Renal cortex interstitium (tissue), 11 donors: ENCODE measurements at regions not wholly inside any gene's neighbourhood (a gene's known extent, or its start where the extent isn't known, plus 50 kb on each side); places are given as distances from the start of the nearest gene placed in this dataset.
"Not testable (repeated sequence)": the region's sequence is repeated elsewhere in the genome, so short reads cannot be mapped to it uniquely, and the experiment has no call there.

Experiments
- DNase-seq, 11 donors: peaks; one replicate each; pipeline ENCODE4 v3.0.0-alpha.2; 2013; ENCODE audit warnings: low read depth in 9 of 11, low spot score in 4 of 11; ENCODE audit errors: extremely low read depth in 1 of 11

DNA sequence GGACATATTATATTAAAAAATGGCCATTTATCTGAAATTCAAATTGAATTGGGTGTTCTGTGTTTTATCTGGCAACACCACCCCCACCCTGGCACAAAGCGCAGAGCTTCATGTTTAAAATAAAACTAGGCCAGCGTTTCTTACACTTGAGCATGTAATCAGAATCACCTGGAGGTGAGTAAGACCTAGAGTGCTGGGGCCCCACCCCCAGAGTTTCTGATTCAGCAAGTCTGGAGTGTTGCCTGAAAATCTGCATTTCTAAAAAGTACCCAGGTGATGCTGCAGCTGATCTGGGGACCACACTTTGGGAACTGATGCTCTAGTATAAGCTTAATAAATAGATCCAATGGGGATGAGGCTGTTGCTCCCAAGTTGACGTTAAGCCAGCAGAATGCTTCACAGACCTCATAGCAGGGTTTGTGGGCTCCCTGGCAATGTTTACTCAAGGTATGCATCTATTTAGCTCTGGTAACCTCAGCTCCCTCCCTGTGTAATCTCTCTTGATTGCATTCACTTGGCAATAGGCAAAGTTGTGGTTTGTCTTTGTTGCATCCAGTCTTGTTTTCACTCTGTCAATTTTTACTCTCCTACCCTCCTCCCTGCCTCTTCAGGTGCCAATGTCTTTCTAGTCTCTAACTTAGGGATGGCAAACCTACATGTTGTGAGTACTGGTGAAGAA is 99.8 kb upstream of the TEX13D start:
- DNase-seq, result no peak

DNA sequence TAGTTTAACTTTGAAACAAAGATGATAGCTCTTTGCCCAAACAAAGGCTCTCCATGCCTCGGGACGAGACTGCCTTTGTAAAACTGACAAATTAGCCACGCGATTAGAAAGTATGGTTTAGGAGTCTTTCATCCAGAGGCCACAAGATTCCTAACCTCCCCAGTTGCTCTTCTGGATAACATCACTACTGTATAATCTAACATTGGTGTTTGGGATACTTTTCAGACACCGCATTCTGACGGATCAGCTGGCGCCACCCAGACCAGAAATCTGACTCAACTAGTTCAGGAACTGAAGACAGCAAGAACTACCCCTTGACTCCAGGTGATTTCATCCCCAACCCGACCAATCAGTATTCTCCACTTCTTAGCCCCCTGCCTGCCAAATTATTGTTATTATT is 98.1 kb upstream of the TEX13D start:
- DNase-seq, result no peak

DNA sequence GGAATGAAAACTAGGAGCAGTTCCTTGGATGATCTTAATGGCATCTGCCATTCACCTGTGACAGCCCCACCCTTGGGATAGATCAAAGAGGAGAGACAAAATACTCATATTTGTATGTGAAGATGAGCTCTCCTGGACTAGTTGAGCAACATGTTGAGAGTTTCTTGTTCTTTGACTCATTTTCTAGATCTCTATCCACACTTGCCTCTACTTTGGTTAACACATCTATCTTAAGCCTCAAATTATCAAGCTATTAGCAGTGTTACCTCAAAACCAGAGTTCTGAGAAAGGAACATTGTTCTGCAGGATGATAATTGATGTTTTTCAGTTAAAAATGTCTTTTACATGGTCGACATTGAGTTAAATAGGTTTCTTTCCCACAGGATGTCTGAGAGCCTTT is 94.2 kb upstream of the TEX13D start:
- DNase-seq, result no peak

DNA sequence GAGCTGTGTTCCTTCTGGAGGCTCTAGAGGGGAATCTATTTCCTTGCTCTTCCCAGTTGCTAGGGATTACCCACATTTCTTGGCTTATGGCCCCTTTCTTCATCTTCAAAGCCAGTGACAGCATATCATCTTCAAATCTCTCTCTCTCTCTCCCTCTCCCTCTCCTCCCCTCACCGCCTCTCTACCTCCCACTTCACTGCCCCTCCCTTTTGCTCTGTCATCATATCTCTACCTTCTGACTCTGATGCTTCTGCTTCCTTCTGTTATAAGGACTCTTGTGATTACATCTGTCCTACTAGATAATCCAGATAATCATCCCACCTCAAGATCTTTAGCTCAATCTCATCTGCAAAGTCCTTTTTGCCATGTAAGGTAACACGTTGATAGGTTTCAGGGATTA is 93.1 kb upstream of the TEX13D start:
- no peak for DNase-seq

DNA sequence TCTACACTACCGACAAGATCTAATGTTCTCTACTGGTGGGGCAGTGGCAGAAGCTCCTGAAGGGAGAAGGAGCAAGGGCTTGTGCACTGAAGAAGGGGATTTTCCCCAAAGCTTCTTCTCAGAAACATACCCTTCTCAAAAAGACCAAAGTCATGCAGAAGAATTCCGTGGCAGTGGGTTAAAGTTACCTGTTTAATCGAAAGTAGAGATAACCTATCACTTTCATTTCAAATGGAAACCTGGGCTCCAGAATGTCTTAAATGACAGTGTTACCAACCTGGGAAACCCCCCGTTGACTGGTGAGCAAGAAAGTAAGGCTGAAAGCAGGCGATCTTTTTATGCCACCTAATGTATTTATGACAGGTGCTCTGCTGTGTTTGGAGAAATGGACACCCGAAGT is 92.5 kb upstream of the TEX13D start:
- no peak for DNase-seq

DNA sequence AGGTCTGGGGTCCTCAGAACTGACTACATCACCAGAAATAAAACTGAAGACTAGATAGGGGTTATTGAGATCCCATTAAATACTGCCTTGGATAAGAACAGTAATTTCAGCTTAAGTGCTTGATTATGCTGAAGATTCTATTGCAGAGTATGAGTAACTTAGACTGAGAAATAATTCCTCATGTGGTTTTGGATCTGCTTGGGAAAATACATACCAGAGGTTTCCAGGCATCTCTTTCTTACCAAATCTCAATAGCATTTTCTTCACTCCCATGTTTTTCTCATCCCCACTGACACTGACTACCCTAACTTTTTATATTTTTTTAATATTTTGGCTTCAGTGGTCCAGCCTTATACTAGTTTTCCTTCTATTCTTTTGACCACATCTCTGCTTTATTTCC is 92.0 kb upstream of the TEX13D start:
- DNase-seq, result no peak

DNA sequence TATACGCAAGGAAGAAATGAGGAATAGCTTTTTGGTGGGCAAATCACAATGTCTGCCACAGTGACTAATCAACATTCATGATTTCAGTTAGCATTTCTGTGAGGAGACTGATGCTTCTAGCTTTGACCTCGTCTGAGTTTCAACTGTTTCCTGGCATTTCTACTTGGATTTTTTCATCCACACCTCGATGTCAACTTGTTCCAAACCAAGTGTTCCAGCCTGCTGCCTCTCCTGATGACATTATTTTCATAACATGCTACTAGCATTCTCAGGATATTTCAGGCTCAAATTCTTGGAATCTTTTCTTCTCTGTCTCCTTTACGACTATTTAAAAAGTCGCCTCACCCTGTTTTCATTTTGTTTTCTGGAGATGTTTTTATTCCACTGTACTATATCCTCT is 90.3 kb upstream of the TEX13D start:
- no peak for DNase-seq

DNA sequence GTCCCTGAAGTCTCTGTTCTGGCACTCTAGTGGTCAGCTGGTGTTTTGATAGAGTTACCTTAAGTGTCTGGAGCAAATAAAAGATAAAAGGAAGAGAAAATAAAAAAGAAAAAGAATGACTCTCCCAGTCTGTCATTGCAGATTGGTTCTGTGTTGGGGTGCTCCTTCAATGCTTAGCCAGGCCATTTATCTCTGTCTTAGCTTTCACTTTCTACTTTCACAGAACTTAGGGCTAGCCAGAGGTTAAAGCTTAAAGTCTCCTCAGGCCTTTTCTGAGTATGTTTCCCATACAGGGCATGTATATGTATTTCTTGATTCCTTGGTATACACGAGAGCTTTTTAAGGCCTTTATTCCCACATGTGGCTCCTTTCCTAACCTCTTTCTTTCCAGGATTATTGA is 83.1 kb upstream of the TEX13D start:
- no peak for DNase-seq

DNA sequence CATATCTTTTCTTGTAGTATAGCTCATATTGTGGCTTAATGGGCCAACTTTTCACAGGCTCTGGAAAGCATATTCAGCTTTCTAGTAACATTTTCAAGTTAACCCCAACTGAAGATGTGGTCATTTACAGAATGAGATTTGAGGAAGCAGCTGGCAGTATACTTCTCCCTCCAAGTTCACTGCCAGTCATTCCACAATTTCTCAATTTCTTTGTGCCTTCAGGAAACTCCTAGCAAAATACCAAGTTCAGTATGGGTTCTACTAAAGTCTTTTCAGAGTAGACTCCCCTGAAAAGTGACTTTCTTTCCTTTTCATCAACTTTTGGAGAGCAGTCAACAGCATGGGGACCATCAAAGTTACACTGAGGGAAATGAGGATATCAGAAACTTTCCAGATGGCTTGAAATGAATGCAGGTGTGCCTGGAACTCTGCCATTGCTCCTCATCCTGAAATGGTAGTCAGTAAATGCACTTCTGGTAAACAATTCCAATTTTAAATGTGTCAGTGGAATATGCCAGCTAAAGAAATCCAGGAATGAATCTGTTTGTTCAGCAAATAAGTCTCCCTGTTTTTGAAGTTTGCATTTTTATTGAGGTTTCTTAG is 81.5 kb upstream of the TEX13D start:
- no peak for DNase-seq

DNA sequence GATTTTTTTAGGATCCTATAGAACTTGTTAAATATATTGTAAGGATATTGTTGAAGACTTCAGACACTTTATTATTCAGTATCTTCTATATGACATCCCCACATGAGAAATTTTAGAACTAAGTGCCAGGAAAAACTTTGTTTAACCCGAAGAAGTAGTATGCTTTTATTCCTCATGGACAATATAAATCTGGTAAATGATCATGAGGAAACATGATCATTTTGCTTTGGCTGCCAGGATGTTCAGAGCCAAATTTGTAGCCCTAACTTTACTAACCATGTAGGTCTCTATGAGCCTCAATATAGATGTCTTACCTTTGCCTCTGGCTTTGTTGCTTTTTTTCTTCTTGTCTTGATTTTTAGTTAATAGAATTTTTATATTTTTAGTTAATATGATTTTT is 77.8 kb upstream of the TEX13D start:
- DNase-seq, result no peak

DNA sequence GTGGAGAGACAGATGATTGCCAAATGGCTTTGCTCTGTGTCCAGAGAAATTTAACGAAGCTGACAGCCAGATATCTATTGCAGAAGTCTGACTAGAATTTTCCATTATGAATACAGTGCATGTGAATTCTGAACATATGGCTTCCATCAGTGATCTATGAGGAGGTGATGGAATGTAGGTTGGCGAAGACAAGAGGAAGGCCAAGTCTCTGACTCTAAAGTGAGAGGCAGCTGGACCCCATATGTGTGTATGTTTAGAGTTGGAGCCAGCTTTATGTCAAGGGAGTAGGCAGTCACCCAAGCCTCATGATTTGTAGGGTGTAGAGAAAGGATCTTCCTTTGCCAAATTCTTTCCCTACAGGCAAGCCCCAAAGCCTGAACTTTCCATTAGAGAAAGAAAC is 76.2 kb upstream of the TEX13D start:
- peak in 9 of 11 donors; percentile 3 to 47 (median 23) for DNase-seq

DNA sequence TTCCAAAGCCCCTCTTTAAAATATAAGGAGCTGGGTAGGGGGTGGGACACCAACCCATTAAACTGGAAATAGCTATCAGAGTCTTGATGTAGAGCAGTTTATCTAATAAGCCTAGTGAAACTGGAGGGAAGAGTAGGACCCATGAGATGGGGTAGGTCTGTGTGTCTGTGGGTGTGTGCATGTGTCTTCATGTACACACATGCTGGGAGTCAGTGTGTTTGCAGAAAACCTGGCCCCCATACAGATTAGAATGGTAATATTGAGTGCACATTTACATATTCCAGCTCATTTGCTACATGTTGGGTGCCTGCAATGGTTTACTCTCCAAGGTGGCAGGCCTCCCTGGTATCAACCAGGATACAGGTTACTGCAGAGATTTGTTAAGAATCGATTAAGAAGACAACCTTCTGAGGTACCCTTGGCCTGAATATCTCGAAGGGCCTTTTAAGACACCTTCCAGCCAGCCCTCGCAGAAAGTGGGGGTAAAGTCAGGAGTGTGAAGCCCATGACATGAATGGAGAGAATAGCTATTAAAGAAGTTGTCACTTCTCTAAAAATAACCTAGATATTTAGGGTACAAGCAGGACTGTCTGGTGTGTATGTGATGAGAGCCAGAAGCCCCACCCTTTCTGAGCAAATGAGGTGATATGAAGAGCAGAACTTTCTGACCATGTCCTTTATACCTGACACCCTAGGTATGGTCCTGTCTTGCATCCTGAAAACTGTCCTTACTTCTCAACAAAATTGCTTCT is 75.7 kb upstream of the TEX13D start:
- no peak for DNase-seq

DNA sequence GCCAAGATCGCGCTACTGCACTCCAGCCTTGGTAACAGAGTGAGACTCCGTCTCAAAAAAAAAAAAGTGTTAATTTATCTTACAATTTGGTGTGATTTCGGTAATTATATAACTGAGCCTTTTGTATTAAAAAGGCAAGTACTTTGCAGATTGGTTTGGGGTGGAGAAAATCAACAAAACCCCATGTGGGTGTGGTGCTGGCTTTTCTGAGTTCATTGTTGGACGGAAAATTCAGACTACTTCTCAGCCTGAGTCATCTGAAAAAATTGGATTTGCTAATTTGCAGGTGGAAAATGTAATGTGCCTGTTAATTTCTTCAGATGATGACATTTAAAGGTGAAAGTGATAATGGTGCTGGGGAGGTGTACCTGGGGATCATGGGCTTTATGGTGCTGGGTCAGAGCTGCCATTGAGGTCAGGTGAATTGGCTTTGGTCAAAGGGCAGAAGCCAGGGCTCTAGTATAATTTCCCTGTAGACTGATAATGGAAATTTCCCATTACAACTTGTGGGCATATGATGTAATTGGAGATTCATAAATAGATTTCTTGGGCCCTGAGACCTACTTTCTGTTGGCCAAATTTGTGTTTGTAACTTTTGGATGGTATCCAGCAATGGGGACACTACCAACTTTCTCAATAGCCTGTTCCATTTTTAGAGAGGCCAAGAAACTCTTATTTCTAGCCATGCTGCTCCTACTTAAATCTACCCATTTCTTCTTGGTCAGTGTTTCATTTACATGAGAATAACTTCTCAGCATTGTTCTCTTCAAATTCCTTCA is 74.3 kb upstream of the TEX13D start:
- no peak for DNase-seq

DNA sequence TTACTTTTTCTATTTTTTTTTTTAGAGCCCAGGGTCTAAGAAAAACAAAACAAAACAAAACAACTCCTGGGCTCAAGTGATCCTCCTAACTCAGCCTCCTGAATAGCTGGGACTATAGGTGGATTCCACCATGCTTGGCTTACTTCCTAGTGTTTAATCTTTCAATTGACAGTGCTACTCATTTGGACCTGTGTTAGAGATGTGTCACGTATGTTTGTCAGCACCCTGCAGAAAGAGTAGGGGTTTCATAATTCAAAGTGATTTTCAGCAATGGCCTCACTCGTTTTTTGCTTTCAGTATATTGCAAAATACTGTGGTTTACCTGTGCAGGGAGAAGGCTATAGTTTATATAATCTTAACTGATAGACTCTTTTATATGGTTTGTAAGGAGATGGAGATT is 71.6 kb upstream of the TEX13D start:
- no peak for DNase-seq

DNA sequence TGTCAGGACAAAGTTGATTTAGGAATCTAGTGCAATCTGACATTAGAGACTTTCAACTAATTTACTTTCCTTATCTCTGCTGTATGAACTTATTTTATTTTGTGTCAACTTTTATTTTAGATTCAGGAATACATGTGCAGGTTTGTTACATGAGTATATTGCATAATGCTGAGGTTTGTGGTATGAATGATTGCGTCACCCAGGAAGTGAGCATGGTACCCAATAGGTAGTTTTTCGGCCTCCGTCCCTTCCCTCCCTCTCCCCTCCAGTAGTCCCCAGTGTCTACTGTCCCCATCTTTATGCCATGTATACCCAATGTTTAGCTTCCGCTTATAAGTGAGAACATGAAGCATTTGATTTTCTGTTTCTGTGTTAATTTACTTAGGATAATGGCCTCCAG is 68.7 kb upstream of the TEX13D start:
- DNase-seq, result no peak

DNA sequence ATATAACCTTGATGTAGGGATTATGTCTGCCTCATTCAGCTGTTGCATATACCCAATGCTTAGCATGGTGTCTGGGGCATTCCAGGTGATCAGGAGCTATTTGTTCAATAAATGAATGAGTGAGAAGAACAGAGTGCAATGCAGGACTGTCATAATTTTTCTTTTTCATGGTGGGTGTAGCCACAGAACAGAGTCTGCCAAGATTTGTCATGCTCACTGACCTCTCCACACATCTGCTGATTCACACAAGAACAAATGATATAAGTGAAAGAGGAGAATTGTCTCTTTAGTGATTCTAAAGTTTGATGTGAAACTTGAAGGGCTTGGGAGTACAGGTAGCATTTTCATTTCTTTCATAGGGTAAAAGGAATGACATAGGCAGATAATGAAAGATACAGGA is 64.4 kb upstream of the TEX13D start:
- no peak for DNase-seq

DNA sequence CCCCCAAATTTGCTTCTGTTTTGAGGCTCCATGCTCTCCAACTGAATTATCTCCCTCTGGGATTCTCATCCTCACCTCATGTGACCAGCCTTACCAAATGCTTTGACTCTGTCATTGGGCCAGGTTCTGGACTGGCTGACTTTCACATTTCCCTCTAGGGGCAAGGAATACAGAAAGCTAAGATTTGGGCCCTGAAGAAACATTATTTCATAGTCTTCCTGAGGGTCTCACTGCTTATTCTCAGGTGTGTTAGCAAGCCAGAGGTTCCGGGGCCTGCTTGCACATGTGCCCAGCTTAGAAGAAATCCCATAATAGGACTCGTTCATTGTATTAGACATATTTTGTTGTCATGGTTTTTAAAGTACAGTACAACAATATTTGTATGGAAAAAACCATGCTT is 62.6 kb upstream of the TEX13D start:
- DNase-seq, result no peak

DNA sequence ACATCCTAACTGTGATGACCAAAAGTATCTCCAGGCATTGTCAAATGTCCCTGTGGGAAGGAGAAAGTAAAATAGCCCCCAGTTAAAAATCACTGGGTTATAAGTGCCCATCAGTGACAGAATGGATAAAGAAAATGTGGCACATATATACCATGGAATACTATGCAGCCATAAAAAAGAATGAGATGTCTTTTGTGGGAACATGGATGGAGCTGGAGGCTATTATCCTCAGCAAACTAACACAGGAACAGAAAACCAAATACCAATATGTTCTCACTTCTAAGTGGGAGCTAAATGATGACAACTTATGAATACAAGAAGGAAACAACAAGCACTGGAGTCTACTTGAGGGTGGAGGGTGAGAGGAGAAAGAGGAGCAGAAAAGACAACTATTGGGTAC is 60.9 kb upstream of the TEX13D start:
- not testable (repeated sequence) for DNase-seq

DNA sequence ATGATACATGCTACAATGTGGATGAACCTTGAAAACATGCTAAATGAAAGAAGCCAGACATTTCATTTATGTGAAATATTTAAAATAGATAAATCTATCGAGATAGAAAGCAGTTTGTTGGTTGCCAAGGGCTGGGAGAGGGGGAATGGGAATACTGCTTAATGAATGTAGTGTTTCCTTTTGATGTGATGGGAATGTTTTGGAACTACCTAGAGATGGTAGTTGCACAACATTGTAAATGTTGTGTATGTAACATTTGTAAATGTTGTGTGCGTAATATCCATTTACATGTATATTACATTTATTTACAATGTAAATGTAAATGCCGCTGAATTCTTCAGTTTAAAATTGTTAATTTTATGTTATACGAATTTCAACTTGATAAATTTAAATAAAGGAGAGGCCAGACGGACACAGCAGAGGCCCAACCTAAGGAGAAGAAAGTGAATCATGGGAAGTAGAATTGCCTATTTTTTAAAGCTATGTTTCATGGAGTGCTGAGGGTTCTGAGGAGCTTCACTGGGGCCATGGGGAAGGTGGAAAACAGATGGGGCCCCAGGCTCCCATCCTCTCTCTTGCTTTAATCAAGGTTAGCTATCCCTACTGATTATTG is 60.0 kb upstream of the TEX13D start:
- DNase-seq, result no peak
